ENCODE measurements at regions not wholly inside any gene's neighbourhood (a gene's known extent, or its start where the extent isn't known, plus 50 kb on each side); places are given as distances from the start of the nearest gene placed in this dataset.

DNA sequence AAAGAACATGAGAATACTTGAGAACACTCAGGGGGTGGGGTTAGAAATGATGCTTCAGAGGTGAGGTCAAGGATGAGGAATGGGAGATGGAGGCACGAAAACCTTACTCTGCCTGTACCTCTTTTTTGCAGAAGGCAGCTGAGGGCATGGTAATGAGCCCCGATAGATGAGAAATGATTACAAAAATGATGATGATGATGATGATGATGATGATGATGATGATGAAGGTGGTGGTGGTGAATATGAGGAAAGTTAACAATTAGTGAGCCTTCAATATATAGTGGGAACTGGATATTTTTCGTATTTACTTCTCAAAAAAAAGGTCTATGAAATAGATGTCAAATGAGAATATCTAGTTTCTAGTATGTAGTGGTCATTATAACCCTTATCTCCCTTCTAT, 584.3 kb downstream of the EPHA4 start:
- WGBS, 2 donors, result 64 to 72% methylated on average over 3 of the region's 3 CpGs
- no peak for FAIRE-seq
- no peak for DNase-seq

GRCh38 chr2:220991972-220992371, 580.1 kb downstream of the EPHA4 start:
- H3K4me3 ChIP-seq, result no peak overlapping the region
- intact Hi-C loops (cut with DNase I), result no loop called here
- H3K9me3 ChIP-seq, result no peaks in the 10 kb centered on the region
- DNase-seq, result no peak
- no peak for ATAC-seq
- TF ChIP-seq, protein P1, sequence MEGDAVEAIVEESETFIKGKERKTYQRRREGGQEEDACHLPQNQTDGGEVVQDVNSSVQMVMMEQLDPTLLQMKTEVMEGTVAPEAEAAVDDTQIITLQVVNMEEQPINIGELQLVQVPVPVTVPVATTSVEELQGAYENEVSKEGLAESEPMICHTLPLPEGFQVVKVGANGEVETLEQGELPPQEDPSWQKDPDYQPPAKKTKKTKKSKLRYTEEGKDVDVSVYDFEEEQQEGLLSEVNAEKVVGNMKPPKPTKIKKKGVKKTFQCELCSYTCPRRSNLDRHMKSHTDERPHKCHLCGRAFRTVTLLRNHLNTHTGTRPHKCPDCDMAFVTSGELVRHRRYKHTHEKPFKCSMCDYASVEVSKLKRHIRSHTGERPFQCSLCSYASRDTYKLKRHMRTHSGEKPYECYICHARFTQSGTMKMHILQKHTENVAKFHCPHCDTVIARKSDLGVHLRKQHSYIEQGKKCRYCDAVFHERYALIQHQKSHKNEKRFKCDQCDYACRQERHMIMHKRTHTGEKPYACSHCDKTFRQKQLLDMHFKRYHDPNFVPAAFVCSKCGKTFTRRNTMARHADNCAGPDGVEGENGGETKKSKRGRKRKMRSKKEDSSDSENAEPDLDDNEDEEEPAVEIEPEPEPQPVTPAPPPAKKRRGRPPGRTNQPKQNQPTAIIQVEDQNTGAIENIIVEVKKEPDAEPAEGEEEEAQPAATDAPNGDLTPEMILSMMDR (IDR thresholded peaks at IDR 0.05), result no peak
- no peaks in the 10 kb centered on the region for H3K27me3 ChIP-seq
- FAIRE-seq, result no peak
- H3K27ac ChIP-seq, result no peak overlapping the region
- no peaks in the 10 kb centered on the region for H3K4me1 ChIP-seq
- H3K36me3 ChIP-seq, result no peaks in the 10 kb centered on the region

More for the DNA sequence above, 584.3 kb downstream of the EPHA4 start:
- H3K36me3 ChIP-seq, result no peaks in the 10 kb centered on the region
- H3K9me3 ChIP-seq, result no peaks in the 10 kb centered on the region
- H3K27me3 ChIP-seq, result no peaks in the 10 kb centered on the region
- H3K4me1 ChIP-seq, result no peaks in the 10 kb centered on the region
- no peak overlapping the region for H3K4me3 ChIP-seq
- no peak overlapping the region for H3K27ac ChIP-seq
- ATAC-seq, result no peak
- intact Hi-C loops (cut with DNase I), result no loop called here
- TF ChIP-seq, protein P1 (IDR thresholded peaks at IDR 0.05), result no peak

DNA sequence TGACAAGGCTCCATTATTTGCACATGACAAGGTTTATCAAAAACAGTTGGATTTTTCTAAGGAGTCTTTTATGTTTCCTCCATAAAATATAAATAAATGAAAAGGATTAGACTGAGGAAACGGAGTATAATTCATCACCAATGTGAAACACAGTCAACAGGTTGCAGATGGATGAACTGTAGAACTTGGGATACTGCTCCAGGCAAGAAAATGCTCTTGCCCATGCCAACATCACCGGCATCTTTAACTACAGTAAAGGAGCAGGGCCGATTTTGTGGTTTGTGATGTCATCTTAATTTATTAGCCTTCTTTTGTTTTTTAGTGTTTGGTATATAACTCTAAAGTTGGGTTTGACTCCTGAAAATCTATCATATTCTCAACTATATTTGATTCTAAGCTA, 577.3 kb downstream of the EPHA4 start:
- H3K27ac ChIP-seq, result no peak overlapping the region
- no peaks in the 10 kb centered on the region for H3K27me3 ChIP-seq
- H3K36me3 ChIP-seq, result no peaks in the 10 kb centered on the region
- TF ChIP-seq, protein P1 (IDR thresholded peaks at IDR 0.05), result no peak
- H3K4me1 ChIP-seq, result no peaks in the 10 kb centered on the region
- intact Hi-C loops (cut with DNase I), result no loop called here
- H3K9me3 ChIP-seq, result no peaks in the 10 kb centered on the region
- ATAC-seq (no peak), DNase-seq (no peak), FAIRE-seq (no peak)
- WGBS, 2 donors, result 63 to 78% methylated on average over 3 of the region's 3 CpGs
- no peak overlapping the region for H3K4me3 ChIP-seq

DNA sequence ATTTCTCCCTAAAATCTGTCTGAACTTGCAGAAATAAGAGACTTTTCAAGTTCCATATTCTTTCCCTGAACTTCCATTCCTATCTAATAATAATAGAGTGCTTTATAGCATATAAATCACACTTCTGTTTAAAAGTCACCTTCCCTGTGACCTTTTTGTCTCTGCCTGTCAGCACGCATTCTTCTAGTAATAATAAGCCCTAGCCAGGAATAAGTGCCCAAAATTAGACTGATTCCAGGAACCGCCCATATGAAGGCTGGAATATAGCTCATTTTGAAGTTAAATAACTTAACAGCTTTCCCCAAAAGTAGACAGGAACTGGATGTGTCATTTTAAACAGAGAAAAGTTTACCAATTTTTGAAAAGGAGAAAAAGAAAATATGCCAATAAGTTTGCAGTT, 576.5 kb downstream of the EPHA4 start:
- TF ChIP-seq, protein P1 (IDR thresholded peaks at IDR 0.05), result no peak
- H3K9me3 ChIP-seq, result no peaks in the 10 kb centered on the region
- 75 to 77% methylated on average over 2 of the region's 2 CpGs for WGBS, 2 donors
- H3K4me1 ChIP-seq, result no peaks in the 10 kb centered on the region
- H3K4me3 ChIP-seq, result no peak overlapping the region
- FAIRE-seq (no peak), DNase-seq (no peak), ATAC-seq (no peak)
- no peaks in the 10 kb centered on the region for H3K27me3 ChIP-seq
- H3K36me3 ChIP-seq, result no peaks in the 10 kb centered on the region
- intact Hi-C loops (cut with DNase I), result no loop called here
- H3K27ac ChIP-seq, result no peak overlapping the region

GRCh38 chr2:220998156-220998555, 573.9 kb downstream of the EPHA4 start:
- no peak for ATAC-seq
- DNase-seq, result no peak
- H3K36me3 ChIP-seq, result no peaks in the 10 kb centered on the region
- no peak overlapping the region for H3K27ac ChIP-seq
- no peaks in the 10 kb centered on the region for H3K27me3 ChIP-seq
- no peak for FAIRE-seq
- intact Hi-C loops (cut with DNase I), result no loop called here
- no peaks in the 10 kb centered on the region for H3K9me3 ChIP-seq
- H3K4me3 ChIP-seq, result no peak overlapping the region
- TF ChIP-seq, protein P1 (IDR thresholded peaks at IDR 0.05), result no peak
- no peaks in the 10 kb centered on the region for H3K4me1 ChIP-seq
- 43 to 48% methylated on average over 2 of the region's 2 CpGs for WGBS, 2 donors

Measured in pancreas (tissue), 10 donors.